ENCODE measurements at regions not wholly inside any gene's neighbourhood (a gene's known extent, or its start where the extent isn't known, plus 50 kb on each side); places are given as distances from the start of the nearest gene placed in this dataset.
"Not testable (repeated sequence)": the region's sequence is repeated elsewhere in the genome, so short reads cannot be mapped to it uniquely, and the experiment has no call there.

DNA sequence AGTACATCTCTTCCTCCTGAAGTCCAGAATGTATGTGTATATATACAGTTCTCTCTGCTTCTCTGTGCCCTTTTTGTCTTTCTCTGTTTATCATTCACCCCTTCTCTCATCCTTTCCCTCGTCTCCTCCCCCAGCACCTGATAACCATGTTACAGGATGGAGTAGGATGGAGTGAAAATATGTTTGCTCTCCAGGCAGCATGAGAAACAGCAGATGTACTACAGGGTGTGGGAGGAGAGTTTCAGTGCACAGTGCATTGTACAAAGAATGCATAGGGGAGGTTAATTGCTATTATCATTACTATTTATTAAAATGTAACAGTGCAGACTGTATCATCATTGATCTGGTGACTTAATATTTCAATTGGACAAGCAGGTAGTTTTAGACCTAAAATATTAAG lies 104.5 kb downstream of the MFAP3L start:
- Histone ChIP-seq H3K4me1 (ENCODE audit: control insufficient read depth, insufficient read depth, low read length) (no peaks in the 10 kb centered on the region), H3K27ac (ENCODE audit: low read length) (no peak overlapping the region), H3K9me3 (ENCODE audit: control insufficient read depth, insufficient read depth, low read depth, low read length) (no peaks in the 10 kb centered on the region), H3K36me3 (ENCODE audit: control insufficient read depth, insufficient read depth, low read length) (no peaks in the 10 kb centered on the region), H3K27me3 (ENCODE audit: control insufficient read depth, insufficient read depth, low read length) (no peaks in the 10 kb centered on the region), H3K4me3 (ENCODE audit: low read depth in 2 of 2, low read length in 2 of 2) (no peak overlapping the region)
- intact Hi-C loops (cut with micrococcal nuclease; ENCODE audit: unreplicated experiment) (no loop called here), in situ Hi-C loops (cut with HindIII; ENCODE audit: low pct_unique_long_range_greater_than_20kb, low sequenced_read_pairs) (no loop called here)
- POLR2A ChIA-PET: no interaction called here
- ATAC-seq: no peak
- no peak for DNase-seq (ENCODE audit: low read depth, low spot score)
- BruUV-seq (replicated peaks): no TSS peak
- no peak for TF ChIP-seq POLR2AphosphoS5 (IDR thresholded peaks at IDR 0.05; ENCODE audit: low read depth, low read length)
- TF ChIP-seq, protein P1, sequence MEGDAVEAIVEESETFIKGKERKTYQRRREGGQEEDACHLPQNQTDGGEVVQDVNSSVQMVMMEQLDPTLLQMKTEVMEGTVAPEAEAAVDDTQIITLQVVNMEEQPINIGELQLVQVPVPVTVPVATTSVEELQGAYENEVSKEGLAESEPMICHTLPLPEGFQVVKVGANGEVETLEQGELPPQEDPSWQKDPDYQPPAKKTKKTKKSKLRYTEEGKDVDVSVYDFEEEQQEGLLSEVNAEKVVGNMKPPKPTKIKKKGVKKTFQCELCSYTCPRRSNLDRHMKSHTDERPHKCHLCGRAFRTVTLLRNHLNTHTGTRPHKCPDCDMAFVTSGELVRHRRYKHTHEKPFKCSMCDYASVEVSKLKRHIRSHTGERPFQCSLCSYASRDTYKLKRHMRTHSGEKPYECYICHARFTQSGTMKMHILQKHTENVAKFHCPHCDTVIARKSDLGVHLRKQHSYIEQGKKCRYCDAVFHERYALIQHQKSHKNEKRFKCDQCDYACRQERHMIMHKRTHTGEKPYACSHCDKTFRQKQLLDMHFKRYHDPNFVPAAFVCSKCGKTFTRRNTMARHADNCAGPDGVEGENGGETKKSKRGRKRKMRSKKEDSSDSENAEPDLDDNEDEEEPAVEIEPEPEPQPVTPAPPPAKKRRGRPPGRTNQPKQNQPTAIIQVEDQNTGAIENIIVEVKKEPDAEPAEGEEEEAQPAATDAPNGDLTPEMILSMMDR (IDR thresholded peaks at IDR 0.05): no peak
- no peak for TF ChIP-seq SIN3A (IDR thresholded peaks at IDR 0.05; ENCODE audit: borderline replicate concordance, insufficient read depth, low read depth, low read length)
- TF ChIP-seq, protein P2, sequence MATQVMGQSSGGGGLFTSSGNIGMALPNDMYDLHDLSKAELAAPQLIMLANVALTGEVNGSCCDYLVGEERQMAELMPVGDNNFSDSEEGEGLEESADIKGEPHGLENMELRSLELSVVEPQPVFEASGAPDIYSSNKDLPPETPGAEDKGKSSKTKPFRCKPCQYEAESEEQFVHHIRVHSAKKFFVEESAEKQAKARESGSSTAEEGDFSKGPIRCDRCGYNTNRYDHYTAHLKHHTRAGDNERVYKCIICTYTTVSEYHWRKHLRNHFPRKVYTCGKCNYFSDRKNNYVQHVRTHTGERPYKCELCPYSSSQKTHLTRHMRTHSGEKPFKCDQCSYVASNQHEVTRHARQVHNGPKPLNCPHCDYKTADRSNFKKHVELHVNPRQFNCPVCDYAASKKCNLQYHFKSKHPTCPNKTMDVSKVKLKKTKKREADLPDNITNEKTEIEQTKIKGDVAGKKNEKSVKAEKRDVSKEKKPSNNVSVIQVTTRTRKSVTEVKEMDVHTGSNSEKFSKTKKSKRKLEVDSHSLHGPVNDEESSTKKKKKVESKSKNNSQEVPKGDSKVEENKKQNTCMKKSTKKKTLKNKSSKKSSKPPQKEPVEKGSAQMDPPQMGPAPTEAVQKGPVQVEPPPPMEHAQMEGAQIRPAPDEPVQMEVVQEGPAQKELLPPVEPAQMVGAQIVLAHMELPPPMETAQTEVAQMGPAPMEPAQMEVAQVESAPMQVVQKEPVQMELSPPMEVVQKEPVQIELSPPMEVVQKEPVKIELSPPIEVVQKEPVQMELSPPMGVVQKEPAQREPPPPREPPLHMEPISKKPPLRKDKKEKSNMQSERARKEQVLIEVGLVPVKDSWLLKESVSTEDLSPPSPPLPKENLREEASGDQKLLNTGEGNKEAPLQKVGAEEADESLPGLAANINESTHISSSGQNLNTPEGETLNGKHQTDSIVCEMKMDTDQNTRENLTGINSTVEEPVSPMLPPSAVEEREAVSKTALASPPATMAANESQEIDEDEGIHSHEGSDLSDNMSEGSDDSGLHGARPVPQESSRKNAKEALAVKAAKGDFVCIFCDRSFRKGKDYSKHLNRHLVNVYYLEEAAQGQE (IDR thresholded peaks at IDR 0.05; ENCODE audit: insufficient read depth in 1 of 2, low read depth in 2 of 2, low read length in 1 of 2): no peak
- TF ChIP-seq TCF7L2 (IDR thresholded peaks at IDR 0.05; ENCODE audit: low read depth, low read length): no peak
- CTCF ChIA-PET: no interaction called here

DNA sequence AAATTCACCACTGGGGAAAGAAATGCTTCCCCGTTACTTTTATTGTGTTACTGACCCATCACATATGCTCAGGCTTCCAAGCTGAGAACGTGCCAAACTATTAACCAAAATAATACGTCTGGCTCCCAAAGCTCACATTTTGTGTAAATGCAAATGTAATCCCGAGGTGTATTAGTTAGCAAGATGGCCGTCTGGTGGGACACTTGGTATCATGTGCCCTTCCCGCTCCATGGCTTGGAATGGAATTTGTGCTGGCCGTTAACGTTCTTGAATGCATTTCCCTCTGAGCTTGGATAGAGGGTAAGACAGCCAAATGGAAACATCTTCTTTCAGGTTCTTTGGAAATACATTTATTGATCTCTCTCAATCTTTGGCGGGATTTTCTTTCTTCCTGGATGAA lies 105.0 kb downstream of the MFAP3L start:
- TF ChIP-seq, protein P2 (IDR thresholded peaks at IDR 0.05; ENCODE audit: insufficient read depth in 1 of 2, low read depth in 2 of 2, low read length in 1 of 2): no peak
- TF ChIP-seq SIN3A (IDR thresholded peaks at IDR 0.05; ENCODE audit: borderline replicate concordance, insufficient read depth, low read depth, low read length): no peak
- no peak for TF ChIP-seq TCF7L2 (IDR thresholded peaks at IDR 0.05; ENCODE audit: low read depth, low read length)
- TF ChIP-seq, protein P1 (IDR thresholded peaks at IDR 0.05): no peak
- Histone ChIP-seq H3K4me1 (ENCODE audit: control insufficient read depth, insufficient read depth, low read length) (no peaks in the 10 kb centered on the region), H3K4me3 (ENCODE audit: low read depth in 2 of 2, low read length in 2 of 2) (no peak overlapping the region), H3K27ac (ENCODE audit: low read length) (no peak overlapping the region), H3K27me3 (ENCODE audit: control insufficient read depth, insufficient read depth, low read length) (no peaks in the 10 kb centered on the region), H3K36me3 (ENCODE audit: control insufficient read depth, insufficient read depth, low read length) (no peaks in the 10 kb centered on the region), H3K9me3 (ENCODE audit: control insufficient read depth, insufficient read depth, low read depth, low read length) (no peaks in the 10 kb centered on the region)
- intact Hi-C loops (cut with micrococcal nuclease; ENCODE audit: unreplicated experiment): no loop called here
- ATAC-seq: no peak
- in situ Hi-C loops (cut with HindIII; ENCODE audit: low pct_unique_long_range_greater_than_20kb, low sequenced_read_pairs): no loop called here
- BruUV-seq (replicated peaks): no TSS peak
- POLR2A ChIA-PET: no interaction called here
- CTCF ChIA-PET: no interaction called here
- DNase-seq (ENCODE audit: low read depth, low spot score): no peak

DNA sequence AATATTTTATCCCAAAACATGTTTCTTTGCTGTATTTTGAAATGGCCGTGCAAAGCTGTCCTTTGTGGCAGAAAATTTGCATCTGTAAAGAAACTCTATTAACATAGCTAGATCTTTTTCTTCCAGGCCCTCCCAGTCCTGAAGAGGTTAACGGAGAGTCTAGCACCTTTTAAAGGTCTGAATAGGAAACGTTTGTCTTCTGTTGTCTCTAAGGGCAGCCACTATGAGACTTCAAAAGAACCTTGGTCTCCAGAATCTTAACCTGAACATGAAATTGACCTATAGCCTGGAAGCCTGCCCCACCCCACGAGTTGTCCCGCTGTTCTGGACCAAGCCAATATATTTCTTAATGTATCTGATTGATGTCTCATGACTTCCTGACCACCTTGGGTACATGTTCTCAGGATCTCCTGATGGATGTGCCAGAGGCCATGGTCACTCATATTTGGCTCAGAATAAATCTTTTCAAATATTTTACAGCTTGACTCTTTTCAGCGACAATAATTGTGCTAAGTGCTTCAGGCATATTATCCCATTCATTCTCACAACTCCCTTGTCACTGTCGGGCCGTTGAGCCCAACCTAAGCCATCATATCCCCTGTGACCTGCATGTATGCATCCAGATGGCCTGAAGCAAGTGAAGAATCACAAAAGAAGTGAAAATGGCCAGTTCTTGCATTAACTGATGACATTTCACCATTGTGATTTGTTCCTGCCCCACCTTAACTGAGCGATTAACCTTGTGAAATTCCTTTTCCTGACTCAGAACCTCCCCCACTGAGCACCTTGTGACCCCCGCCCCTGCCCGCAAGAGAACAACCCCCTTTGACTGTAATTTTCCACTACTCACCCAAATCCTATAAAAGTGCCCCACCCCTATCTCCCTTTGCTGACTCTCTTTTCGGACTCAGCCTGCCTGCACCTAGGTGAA lies 106.7 kb downstream of the MFAP3L start:
- CTCF ChIA-PET; H3K36me3 ChIP-seq (ENCODE audit: control insufficient read depth, insufficient read depth, low read length); ATAC-seq; in situ Hi-C loops (cut with HindIII; ENCODE audit: low pct_unique_long_range_greater_than_20kb, low sequenced_read_pairs); intact Hi-C loops (cut with micrococcal nuclease; ENCODE audit: unreplicated experiment); H3K4me3 ChIP-seq (ENCODE audit: low read depth in 2 of 2, low read length in 2 of 2); POLR2A ChIA-PET; BruUV-seq (replicated peaks); H3K27me3 ChIP-seq (ENCODE audit: control insufficient read depth, insufficient read depth, low read length); H3K27ac ChIP-seq (ENCODE audit: low read length); H3K9me3 ChIP-seq (ENCODE audit: control insufficient read depth, insufficient read depth, low read depth, low read length); H3K4me1 ChIP-seq (ENCODE audit: control insufficient read depth, insufficient read depth, low read length); DNase-seq (ENCODE audit: low read depth, low spot score): not testable (repeated sequence)

All from Panc1 (cell line).